GM06990 (cell line): ENCODE measurements at regions not wholly inside any gene's neighbourhood (a gene's known extent, or its start where the extent isn't known, plus 50 kb on each side); places are given as distances from the start of the nearest gene placed in this dataset.

Experiments used
- DNase-seq: peaks from one replicate; pipeline ENCODE4 v3.0.0-alpha.2; 2011; ENCODE audit not compliant: insufficient read length; ENCODE audit errors: extremely low read depth
- H3K27me3 ChIP-seq: replicated peaks from 2 replicates; pipeline ENCODE4 v1.6.0; 2011; ENCODE audit warnings: low read length; ENCODE audit not compliant: control insufficient read depth, insufficient read depth
- H3K36me3 ChIP-seq: 2 replicates; pipeline ENCODE4 v1.5.1; 2011; ENCODE audit warnings: low read length; ENCODE audit not compliant: control insufficient read depth, insufficient read depth
- H3K4me3 ChIP-seq: replicated peaks from 2 replicates; pipeline ENCODE4 v1.5.1; 2011; ENCODE audit warnings: low read depth, mild to moderate bottlenecking, control low read depth, low read length
- CTCF ChIP-seq: IDR thresholded peaks from 2 replicates; pipeline ENCODE4 v1.5.1; 2011; ENCODE audit warnings: low read length, control low read depth, mild to moderate bottlenecking, inconsistent platforms; ENCODE audit not compliant: insufficient read depth, poor library complexity, severe bottlenecking

GRCh38 chr7:16991551-16991950 lies 109.8 kb upstream of the AGR3 start:
- no peak for DNase-seq
- no peak for TF ChIP-seq CTCF
- no peaks in the 10 kb centered on the region for H3K27me3 ChIP-seq
- no peaks in the 10 kb centered on the region for H3K36me3 ChIP-seq
- no peak overlapping the region for H3K4me3 ChIP-seq

GRCh38 chr7:16993543-16993942 lies 111.8 kb upstream of the AGR3 start:
- Histone ChIP-seq H3K27me3 (no peaks in the 10 kb centered on the region), H3K4me3 (no peak overlapping the region), H3K36me3 (no peaks in the 10 kb centered on the region)
- DNase-seq, result no peak
- TF ChIP-seq CTCF, result no peak

DNA sequence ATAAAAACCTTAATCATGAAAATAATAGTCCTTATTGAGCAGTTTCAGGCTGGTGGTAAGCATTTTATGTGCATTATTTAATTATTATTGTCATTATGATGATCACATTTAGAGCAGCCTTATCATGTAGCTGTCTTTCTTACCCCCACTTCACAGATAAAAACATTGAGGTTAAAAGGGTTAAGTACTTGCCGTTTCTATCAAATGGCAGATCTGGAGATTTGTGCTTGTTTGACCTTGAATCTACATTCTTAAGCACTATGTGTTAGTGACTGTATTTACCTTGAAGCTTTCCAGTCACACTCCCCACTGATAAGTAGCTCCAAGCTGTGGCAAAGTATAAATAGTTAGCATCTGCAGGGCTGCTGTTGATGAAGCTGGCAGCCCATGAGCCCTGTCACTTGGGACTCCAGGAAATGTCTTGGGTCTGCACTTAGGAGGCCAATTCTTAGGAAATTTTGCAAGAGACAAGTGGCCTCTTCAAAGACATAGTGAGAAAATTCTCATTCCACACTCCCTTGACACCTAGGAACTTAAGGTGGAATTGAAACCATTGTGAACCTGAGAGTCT lies 116.8 kb upstream of the AGR3 start:
- no peak for TF ChIP-seq CTCF
- no peaks in the 10 kb centered on the region for H3K36me3 ChIP-seq
- DNase-seq, result no peak
- H3K4me3 ChIP-seq, result no peak overlapping the region
- H3K27me3 ChIP-seq, result no peaks in the 10 kb centered on the region

GRCh38 chr7:16999541-17000267 lies 117.9 kb upstream of the AGR3 start:
- TF ChIP-seq CTCF, result no peak
- no peak overlapping the region for H3K4me3 ChIP-seq
- no peaks in the 10 kb centered on the region for H3K27me3 ChIP-seq
- DNase-seq, result no peak
- H3K36me3 ChIP-seq, result no peaks in the 10 kb centered on the region

DNA sequence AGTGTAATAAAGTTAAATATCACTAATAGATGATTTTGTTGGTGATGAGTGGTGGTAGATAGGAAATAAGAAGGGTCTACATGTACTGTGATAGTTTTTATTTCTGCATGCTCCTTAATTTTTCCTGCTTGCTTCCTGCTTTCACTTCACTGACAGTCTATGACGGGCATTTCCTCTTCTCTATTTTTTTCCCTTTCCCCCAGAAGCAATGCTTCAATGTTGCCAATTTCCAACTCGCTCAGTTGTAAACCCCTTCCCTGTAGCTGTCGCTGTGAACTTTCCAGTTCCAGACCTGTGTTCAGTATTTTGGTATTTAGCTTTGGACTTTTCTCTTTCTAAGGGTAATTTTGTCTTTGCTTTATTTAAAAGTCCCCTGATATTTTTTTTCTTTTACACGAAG lies 123.5 kb upstream of the AGR3 start:
- no peaks in the 10 kb centered on the region for H3K36me3 ChIP-seq
- DNase-seq, result no peak
- TF ChIP-seq CTCF, result no peak
- no peaks in the 10 kb centered on the region for H3K27me3 ChIP-seq
- H3K4me3 ChIP-seq, result no peak overlapping the region
